Stimulated activated CD4-positive, alpha-beta T cell treated with anti-CD3 and anti-CD28 coated beads, Interleukin-4, amount 100 ng/mL, for 1 hour (primary cell): ENCODE measurements at regions not wholly inside any gene's neighbourhood (a gene's known extent, or its start where the extent isn't known, plus 50 kb on each side); places are given as distances from the start of the nearest gene placed in this dataset.

Experiments
- DNase-seq: peaks from one replicate; pipeline ENCODE4 v3.0.0-alpha.2; 2020

GRCh38 chr3:103075282-103075681 is 640.5 kb downstream of the ZPLD1 start:
- no peak for DNase-seq

DNA sequence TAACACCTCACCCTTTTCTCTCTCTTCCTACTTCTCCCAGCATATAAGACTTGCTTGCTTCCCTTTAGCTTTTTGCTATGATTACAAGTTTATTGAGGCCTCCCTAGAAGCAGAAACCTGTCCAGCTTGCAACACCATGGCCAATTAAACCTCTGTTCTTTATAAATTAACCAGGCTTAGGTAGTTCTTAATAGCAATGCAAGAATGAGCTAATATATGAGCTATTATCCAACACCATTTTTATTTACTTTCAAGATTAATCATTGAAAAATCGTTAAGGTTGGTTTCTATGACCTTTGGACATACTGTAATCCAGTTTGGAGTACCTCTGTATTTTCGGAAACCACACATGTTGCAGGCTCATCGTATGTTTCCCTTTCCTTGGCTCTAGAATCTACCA is 643.1 kb downstream of the ZPLD1 start:
- no peak for DNase-seq

- no peak for DNase-seq
Observed at GRCh38 chr3:103082501-103082900, 647.7 kb downstream of the ZPLD1 start.

- no peak for DNase-seq
Observed at GRCh38 chr3:103083848-103084631, 649.2 kb downstream of the ZPLD1 start.

DNA sequence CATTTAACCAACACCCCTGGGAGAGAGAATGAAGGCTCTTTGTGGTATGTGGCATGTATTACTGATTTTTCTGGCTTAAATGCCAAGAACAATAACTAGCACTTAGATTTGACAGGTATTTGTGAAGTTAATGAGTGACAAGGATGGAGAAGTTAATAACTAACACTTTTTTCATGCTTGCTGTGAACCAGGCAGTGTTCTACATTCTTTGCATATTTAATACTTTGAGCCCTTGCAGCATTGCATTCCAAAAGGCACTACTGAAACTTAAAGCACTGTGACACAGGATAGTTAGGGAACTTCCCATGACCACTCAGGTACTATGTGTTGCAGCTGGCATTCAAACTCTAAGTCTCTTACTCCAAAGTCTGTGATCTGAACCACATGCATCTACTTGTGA is 650.6 kb downstream of the ZPLD1 start:
- DNase-seq: no peak

DNA sequence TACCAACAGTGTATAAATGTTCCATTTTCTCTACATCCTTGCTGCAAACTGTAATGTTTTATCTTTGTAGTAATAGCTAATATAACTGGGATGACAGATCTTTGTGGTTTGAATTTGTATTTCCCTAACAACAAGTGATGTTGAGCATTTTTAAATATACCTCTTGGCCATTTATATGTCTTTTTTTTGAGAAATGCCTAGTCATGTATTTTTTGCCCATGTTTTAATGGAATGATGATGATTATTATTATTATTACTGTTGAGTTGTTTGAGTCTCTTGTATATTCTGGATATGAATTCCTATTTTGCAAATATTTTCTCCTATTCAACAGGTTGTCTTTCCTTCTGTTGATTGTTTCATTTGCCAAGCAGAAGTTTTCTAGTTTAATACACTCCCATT is 654.9 kb downstream of the ZPLD1 start:
- no peak for DNase-seq

DNA sequence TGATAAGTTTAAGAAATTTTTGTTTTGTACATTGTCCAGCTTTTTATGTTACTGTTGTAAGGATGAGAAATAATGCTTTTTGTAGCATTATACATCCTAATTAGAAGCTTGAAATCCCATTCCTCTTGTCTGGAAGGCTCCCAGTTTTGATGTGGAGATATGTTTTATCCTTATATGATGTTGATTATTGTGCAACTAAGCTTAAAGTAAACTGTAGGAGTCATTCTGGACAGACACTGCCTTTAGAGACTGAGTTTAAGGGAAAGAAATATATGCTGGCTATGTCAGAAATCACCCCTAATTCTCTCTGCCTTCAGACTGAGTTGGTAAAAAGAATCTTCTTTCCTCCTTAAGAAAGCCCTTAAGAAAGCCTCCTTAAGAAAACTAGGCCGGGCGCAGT is 670.4 kb downstream of the ZPLD1 start:
- no peak for DNase-seq

DNA sequence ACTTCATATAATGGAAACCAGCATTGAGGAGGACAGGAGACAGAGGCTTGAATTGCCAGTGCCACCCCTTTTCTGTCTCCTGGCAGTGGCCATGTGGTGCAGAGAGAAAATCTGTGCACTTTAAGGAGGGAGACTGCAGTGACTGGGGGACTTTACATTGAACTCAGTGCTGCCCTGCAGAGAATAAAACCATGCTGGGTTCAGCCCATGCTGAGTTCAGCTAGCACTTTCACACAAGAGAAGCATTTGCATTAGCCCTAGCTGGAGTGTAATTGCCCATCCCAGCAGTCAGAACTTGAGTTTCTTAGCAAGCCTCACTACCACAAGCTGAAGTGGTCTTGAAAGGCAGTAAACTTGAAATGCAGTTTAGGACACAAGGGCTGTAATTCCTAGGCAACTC is 677.5 kb downstream of the ZPLD1 start:
- no peak for DNase-seq

DNA sequence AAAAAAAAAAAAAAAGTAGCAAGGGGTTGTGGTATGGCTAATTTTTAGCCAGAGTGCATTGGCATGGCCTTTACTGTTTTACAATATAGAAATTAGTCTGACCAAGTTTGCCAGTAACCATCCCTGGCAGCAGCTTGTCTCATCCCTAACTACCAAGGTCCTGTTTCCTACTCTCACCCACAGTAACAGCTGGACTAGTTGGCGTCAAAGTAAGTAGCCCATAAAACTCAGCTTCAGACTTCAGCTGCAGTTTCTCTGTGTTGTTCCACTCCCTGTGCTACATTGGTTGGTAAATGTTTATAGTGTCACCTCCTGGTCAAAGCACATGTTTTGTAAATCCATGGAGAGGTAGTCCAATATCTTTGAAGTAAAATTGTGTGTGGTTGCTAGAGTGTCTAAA is 691.3 kb downstream of the ZPLD1 start:
- no peak for DNase-seq

GRCh38 chr3:103127098-103127630 is 692.3 kb downstream of the ZPLD1 start:
- no peak for DNase-seq

DNA sequence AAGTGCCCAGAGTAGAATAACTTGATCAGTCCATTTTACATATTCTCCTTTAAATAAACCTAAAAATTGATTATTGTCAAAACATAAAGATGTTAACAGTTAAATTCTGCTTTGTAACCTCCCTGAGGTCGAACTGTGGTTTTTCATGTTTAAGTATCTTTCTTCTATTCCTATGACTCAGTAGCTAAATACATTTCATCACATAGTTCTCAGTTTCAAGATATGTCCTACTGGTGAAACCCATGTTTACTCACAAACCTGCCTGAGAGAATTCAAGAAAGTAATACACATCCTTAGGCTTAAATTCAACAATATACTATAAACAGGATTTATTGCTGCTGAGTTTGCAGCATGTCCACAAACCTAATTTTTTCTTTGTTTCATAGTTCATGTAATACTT is 692.9 kb downstream of the ZPLD1 start:
- DNase-seq: no peak

DNA sequence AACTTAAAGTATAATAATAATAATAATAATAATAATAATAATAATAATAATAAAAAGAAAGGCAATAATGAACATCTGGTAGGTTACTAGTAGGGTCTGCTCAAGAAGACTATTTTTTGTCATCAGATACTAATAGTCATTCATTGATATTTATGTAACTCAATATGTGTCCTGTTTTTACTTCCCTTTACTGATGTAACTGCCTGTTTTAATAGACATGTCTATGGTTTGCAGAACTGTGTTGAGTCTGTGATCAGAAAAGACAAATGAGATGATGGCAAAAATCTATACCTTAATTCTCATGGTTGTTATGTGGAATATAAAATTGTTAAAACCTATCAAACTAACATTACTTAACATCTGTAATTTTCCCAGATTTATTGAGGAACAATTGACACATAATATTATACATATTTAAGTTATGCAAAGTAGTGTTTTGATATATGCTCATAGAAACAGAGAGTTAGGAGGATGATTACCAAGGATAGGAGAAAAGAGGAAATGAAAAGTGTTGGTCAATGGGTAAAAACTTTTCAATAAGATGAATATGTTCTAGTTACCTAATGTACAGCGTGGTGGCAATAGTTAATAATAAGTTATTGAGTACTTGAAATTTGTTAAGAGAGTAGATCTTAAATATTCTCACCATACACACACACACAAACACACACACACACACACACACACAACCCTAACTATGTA is 699.4 kb downstream of the ZPLD1 start:
- DNase-seq: no peak

- no peak for DNase-seq
Observed at GRCh38 chr3:103136621-103137020, 701.8 kb downstream of the ZPLD1 start.

- no peak for DNase-seq
Observed at GRCh38 chr3:103137830-103138229, 703.0 kb downstream of the ZPLD1 start.

- DNase-seq: no peak
Observed at GRCh38 chr3:103158183-103158582, 723.4 kb downstream of the ZPLD1 start.

- no peak for DNase-seq
Observed at GRCh38 chr3:103166890-103167289, 732.1 kb downstream of the ZPLD1 start.

DNA sequence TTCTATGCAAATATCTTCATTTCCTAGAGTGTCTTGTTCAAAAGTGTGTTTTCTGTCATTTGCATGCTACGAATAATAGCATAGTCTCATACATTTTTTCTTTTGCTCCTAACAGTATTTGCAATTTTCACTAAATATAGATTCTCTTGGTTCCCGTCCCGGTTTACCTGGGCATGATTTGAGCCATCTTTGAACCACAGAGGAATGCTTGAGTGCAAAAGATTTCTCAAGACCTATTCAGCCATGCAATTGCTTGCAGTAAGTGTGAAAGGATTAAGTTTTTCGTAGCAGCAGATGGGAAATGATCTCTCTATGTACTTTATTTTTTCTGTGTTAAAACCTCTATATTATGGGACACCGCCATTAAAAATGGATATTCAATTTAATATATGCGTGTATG is 733.0 kb downstream of the ZPLD1 start:
- no peak for DNase-seq

GRCh38 chr3:103169289-103169688 is 734.5 kb downstream of the ZPLD1 start:
- no peak for DNase-seq

GRCh38 chr3:103170651-103171050 is 735.8 kb downstream of the ZPLD1 start:
- DNase-seq: no peak

DNA sequence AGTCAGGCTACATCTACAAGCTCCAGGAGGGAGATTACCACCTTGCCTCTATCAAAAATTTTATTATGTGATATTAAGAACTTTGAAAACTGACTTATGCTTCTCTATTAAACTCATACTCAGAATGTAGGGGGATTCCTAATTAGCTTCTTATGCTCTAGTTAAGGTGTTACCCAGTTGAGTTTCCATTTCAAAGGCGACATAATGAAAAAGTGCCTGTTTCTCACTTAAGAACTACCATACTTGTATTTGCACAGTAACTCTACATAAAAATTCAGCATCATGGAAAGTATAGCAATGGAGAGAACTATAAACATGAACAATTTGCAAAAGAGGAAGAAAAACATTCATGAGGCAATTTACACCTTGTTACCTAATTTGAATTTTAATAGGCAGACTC is 739.1 kb downstream of the ZPLD1 start:
- DNase-seq: no peak

DNA sequence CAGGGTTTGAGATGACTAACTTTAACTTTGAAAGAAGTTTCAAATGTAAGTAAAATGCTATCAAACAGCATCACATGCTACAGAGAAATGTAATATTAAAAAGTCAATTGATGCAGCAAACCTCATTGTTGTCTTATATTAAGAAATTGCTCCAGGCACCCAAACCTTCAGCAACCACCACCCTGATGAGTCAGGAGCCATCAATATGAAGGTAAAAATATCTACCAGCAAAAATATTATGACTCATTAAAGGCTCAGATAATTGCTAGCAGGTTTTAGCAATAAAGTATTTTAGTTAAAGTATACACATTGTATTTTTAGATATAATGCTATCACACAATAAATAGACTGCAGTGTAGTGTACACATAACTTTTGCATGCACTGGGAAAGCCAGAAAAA is 746.3 kb downstream of the ZPLD1 start:
- DNase-seq: no peak

DNA sequence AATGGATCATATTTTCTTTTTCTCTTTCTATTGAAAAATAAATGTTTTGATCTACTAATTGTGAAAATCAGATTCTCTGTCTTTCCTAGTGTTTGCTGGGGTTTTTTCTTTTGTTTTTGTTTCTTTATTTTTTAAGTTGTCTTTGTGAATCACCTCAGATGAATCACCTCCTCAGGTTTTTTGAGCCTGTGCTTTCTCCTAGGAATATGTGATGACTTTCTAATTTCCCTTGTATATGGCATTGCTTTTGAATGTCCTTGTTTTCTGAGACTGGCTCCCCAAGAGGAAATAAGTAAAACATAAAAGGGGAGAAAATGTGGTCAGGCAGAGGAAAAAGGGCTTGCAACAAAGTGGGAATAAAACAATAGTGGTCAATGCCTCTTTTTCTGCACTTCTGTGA is 750.0 kb downstream of the ZPLD1 start:
- DNase-seq: no peak

- no peak for DNase-seq
Observed at GRCh38 chr3:103189941-103190340, 755.1 kb downstream of the ZPLD1 start.

DNA sequence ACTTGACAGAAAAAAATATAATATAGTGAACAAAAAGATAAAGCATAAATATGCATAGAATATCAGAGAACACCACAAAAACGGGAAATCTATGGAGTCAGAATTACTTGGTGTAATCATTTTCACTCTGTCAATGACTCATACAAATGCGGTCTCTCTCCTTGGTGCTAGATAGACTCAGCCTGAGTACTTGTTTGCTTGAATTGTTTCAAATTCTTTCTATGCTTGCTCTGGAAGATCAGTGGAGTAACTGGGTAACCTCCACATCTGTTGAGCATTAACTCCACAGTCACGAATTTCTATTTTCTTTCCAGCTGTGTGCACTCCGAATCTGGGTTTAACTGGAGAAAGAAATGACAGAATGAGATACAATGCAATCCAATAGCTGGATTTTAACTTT is 760.4 kb downstream of the ZPLD1 start:
- DNase-seq: no peak

DNA sequence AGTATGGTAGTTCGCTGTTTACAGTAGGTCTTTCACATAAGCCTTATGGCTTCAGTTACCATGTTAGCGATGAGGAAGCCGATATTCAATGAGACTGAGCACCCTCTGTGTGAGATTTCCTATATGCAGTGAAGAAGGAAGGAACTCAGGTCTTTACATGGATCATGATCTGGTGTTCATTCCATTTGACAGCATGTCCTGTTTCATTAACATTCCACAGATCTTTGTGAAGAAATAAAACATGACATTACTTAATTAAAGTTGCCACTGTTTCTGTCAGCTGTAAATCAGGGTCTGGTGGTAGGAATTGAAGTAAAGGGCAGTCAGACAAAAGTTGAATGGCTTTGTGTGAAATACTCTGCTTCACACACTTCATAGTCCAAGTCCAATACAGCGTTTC is 768.6 kb downstream of the ZPLD1 start:
- no peak for DNase-seq
